GM19452 (cell line): ENCODE measurements at regions not wholly inside any gene's neighbourhood (a gene's known extent, or its start where the extent isn't known, plus 50 kb on each side); places are given as distances from the start of the nearest gene placed in this dataset.
"Not testable (repeated sequence)": the region's sequence is repeated elsewhere in the genome, so short reads cannot be mapped to it uniquely, and the experiment has no call there.

Source experiments
- ATAC-seq: cut with Tn5 transposase; IDR thresholded peaks from one replicate; pipeline ENCODE4 v1.9.1; 2021; ENCODE audit not compliant: unreplicated experiment

GRCh38 chr4:3878678-3879077, 112.5 kb downstream of the ADRA2C start:
- ATAC-seq = no peak

- no peak for ATAC-seq
These were observed 113.8 kb downstream of the ADRA2C start for GRCh38 chr4:3879681-3880614.

GRCh38 chr4:3880615-3881120, 114.5 kb downstream of the ADRA2C start:
- ATAC-seq = no peak

- not testable (repeated sequence) for ATAC-seq
These were observed 116.2 kb downstream of the ADRA2C start for GRCh38 chr4:3882316-3882885.

- ATAC-seq = not testable (repeated sequence)
These were observed 118.1 kb downstream of the ADRA2C start for GRCh38 chr4:3884261-3884660.

GRCh38 chr4:3893590-3893989, 127.4 kb downstream of the ADRA2C start:
- ATAC-seq = not testable (repeated sequence)

- not testable (repeated sequence) for ATAC-seq
These were observed 128.1 kb downstream of the ADRA2C start for GRCh38 chr4:3894086-3894959.

- ATAC-seq = no peak
These were observed 130.3 kb downstream of the ADRA2C start for GRCh38 chr4:3896441-3896840.

- ATAC-seq = not testable (repeated sequence)
These were observed 130.8 kb downstream of the ADRA2C start for GRCh38 chr4:3896871-3897578.

- ATAC-seq = no peak
These were observed 131.9 kb downstream of the ADRA2C start for GRCh38 chr4:3898098-3898497.

GRCh38 chr4:3898928-3899327, 132.7 kb downstream of the ADRA2C start:
- ATAC-seq = not testable (repeated sequence)

- ATAC-seq = not testable (repeated sequence)
These were observed 138.2 kb downstream of the ADRA2C start for GRCh38 chr4:3904264-3904955.

GRCh38 chr4:3909616-3910015, 143.4 kb downstream of the ADRA2C start:
- ATAC-seq = not testable (repeated sequence)

GRCh38 chr4:3910161-3910950, 144.2 kb downstream of the ADRA2C start:
- ATAC-seq = not testable (repeated sequence)

- ATAC-seq = no peak
These were observed 145.2 kb downstream of the ADRA2C start for GRCh38 chr4:3911252-3911856.

- not testable (repeated sequence) for ATAC-seq
These were observed 148.3 kb downstream of the ADRA2C start for GRCh38 chr4:3914511-3914910.

- ATAC-seq = not testable (repeated sequence)
These were observed 153.3 kb downstream of the ADRA2C start for GRCh38 chr4:3919509-3919908.

- ATAC-seq = not testable (repeated sequence)
These were observed 155.7 kb downstream of the ADRA2C start for GRCh38 chr4:3921902-3922301.

GRCh38 chr4:3925841-3926240, 159.7 kb downstream of the ADRA2C start:
- ATAC-seq = not testable (repeated sequence)
